HepG2 (cell line): ENCODE measurements at regions not wholly inside any gene's neighbourhood (a gene's known extent, or its start where the extent isn't known, plus 50 kb on each side); places are given as distances from the start of the nearest gene placed in this dataset.
A peak's percentile ranks its signal among the peaks of the same experiment; 100 is the strongest.

Experiments used
- ATAC-seq: fragments of 200-7000 bp; cut with Tn5 transposase; 3 replicates; pipeline ENCODE4 v1.9.1; 2020; ENCODE audit warnings: mild to moderate bottlenecking, moderate library complexity
- BruUV-seq: library from RNA; stranded (reverse); fragments of 400-500 nt; replicated peaks from 2 replicates; lab custom pipeline; 2021; lab: Mats Ljungman, UMichigan
- CTCF ChIA-PET: fragments of 300-600 bp; formaldehyde crosslinking; extraction: SDS; loops from one replicate; lab custom pipeline; 2021; ENCODE audit warnings: low total read pairs, inconsistent platforms, low intra/inter-chr PET ratio; lab: Yijun Ruan, JAX
- POLR2A ChIA-PET: fragments of 350-600 bp; sonication (Branson Sonifier 250); formaldehyde crosslinking; loops from one replicate; lab custom pipeline; 2020; ENCODE audit warnings: antibody characterized with exemption, inconsistent platforms; lab: Yijun Ruan, JAX
- DNase-seq: peaks from one replicate; pipeline ENCODE4 v3.0.0-alpha.2; 2015; ENCODE audit warnings: low spot score
- FAIRE-seq: peaks from 3 replicates; lab custom pipeline; 2011; peaks lifted over from hg19 to GRCh38; lab: Jason Lieb, UNC
- H2AFZ ChIP-seq: one replicate; pipeline ENCODE4 v1.6.1; 2011; ENCODE audit warnings: low read length, inconsistent platforms
- H3K27ac ChIP-seq: fragments of 300-600 bp; 3 replicates; pipeline ENCODE4 v1.8.0; 2011; ENCODE audit warnings: mixed run types, mild to moderate bottlenecking, mixed read lengths, low read length, inconsistent platforms; ENCODE audit not compliant: insufficient read depth; ENCODE audit errors: extremely low read length
- H3K27me3 ChIP-seq, 2 experiments: fragments of 200-600 bp in 1 of 2; 2 replicates in 1 of 2; 3 replicates in 1 of 2; pipeline versions ENCODE4 v1.6.0 to v1.8.0; 2011; ENCODE audit warnings: low read length in 2 of 2, mild to moderate bottlenecking in 2 of 2, moderate library complexity in 2 of 2, inconsistent platforms in 1 of 2; ENCODE audit not compliant: insufficient read depth in 2 of 2, control insufficient read depth in 1 of 2
- H3K36me3 ChIP-seq, 2 experiments: fragments of 200-600 bp in 1 of 2; replicated peaks in 1 of 2; 2 replicates in 1 of 2; 3 replicates in 1 of 2; pipeline versions ENCODE4 v1.5.1 to v1.8.0; 2011; ENCODE audit warnings: low read length in 2 of 2, inconsistent platforms in 1 of 2; ENCODE audit not compliant: insufficient read depth in 2 of 2, control insufficient read depth in 1 of 2
- H3K4me1 ChIP-seq: 2 replicates; pipeline ENCODE4 v1.5.1; 2012; ENCODE audit warnings: low read length, inconsistent platforms; ENCODE audit not compliant: insufficient read depth
- H3K4me2 ChIP-seq: 2 replicates; pipeline ENCODE4 v1.6.0; 2011; ENCODE audit warnings: low read depth, low read length, inconsistent platforms
- H3K4me3 ChIP-seq, 3 experiments: fragments of 200-600 bp in 1 of 3; sonication (generic), shearing (Covaris generic) in 1 of 3; replicated peaks in 1 of 3; 2 replicates each; pipeline ENCODE4 v1.5.1; 2011 to 2016; ENCODE audit warnings: low read length in 3 of 3, inconsistent platforms in 2 of 3, low read depth in 2 of 3, mild to moderate bottlenecking in 2 of 3, control low read depth in 1 of 3, mixed read lengths in 1 of 3; ENCODE audit not compliant: insufficient read depth in 1 of 3
- H3K79me2 ChIP-seq: one replicate; pipeline ENCODE4 v1.6.1; 2011; ENCODE audit warnings: low read length, inconsistent platforms; ENCODE audit not compliant: insufficient read depth
- H3K9ac ChIP-seq: 2 replicates; pipeline ENCODE4 v1.6.0; 2011; ENCODE audit warnings: mild to moderate bottlenecking, low read depth, low read length, inconsistent platforms; ENCODE audit not compliant: insufficient read depth
- H3K9me3 ChIP-seq: 2 replicates; pipeline ENCODE4 v1.5.1; 2012; ENCODE audit warnings: mild to moderate bottlenecking, low read length
- H4K20me1 ChIP-seq: 2 replicates; pipeline ENCODE4 v1.6.0; 2011; ENCODE audit warnings: inconsistent platforms, mild to moderate bottlenecking, low read length, moderate library complexity; ENCODE audit not compliant: insufficient read depth
- BRCA1 ChIP-seq: sonication (generic); formaldehyde crosslinking; IDR thresholded peaks from 2 replicates; pipeline ENCODE4 v1.4.0; 2020; ENCODE audit warnings: missing genetic modification reagents
- ETV5 ChIP-seq: IDR thresholded peaks from 2 replicates; pipeline ENCODE4 v1.6.1; 2018; ENCODE audit warnings: missing biosample characterization, missing genetic modification reagents, inconsistent platforms, borderline replicate concordance
- MAFG ChIP-seq: sonication (generic); formaldehyde crosslinking; IDR thresholded peaks from 2 replicates; pipeline ENCODE4 v1.5.1; 2020; ENCODE audit warnings: mild to moderate bottlenecking, missing genetic modification reagents
- NCOA2 ChIP-seq: sonication (generic); formaldehyde crosslinking; IDR thresholded peaks from 2 replicates; pipeline ENCODE4 v1.8.0; 2022; ENCODE audit warnings: inconsistent platforms
- SMAD3 ChIP-seq: sonication (generic); formaldehyde crosslinking; IDR thresholded peaks from 2 replicates; pipeline ENCODE4 v1.4.0; 2020; ENCODE audit warnings: missing genetic modification reagents
- ZBTB8A ChIP-seq: sonication (generic); formaldehyde crosslinking; IDR thresholded peaks from 2 replicates; pipeline ENCODE4 v1.4.0; 2020; ENCODE audit warnings: mild to moderate bottlenecking, low read depth, missing genetic modification reagents, borderline replicate concordance
- ZKSCAN1 ChIP-seq: fragments of 150-350 bp; IDR thresholded peaks from 2 replicates; pipeline ENCODE4 v1.6.1; 2014; ENCODE audit warnings: low read length
- ZNF557 ChIP-seq: sonication (generic); formaldehyde crosslinking; IDR thresholded peaks from 2 replicates; pipeline ENCODE4 v1.4.0; 2020; ENCODE audit warnings: missing genetic modification reagents
- ZNF563 ChIP-seq: sonication (generic); formaldehyde crosslinking; IDR thresholded peaks from 2 replicates; pipeline ENCODE4 v1.8.0; 2022; ENCODE audit warnings: mild to moderate bottlenecking, moderate library complexity, missing genetic modification reagents
- ZNF572 ChIP-seq: sonication (generic); formaldehyde crosslinking; IDR thresholded peaks from 2 replicates; pipeline ENCODE4 v1.5.1; 2020; ENCODE audit warnings: mild to moderate bottlenecking, missing genetic modification reagents
- ZNF607 ChIP-seq: sonication (generic); formaldehyde crosslinking; IDR thresholded peaks from 2 replicates; pipeline ENCODE4 v1.5.1; 2020; ENCODE audit warnings: missing genetic modification reagents, mild to moderate bottlenecking, borderline replicate concordance
- ZNF761 ChIP-seq: sonication (generic); formaldehyde crosslinking; conservative IDR thresholded peaks from 2 replicates; pipeline ENCODE4 v1.4.0; 2020; ENCODE audit warnings: mild to moderate bottlenecking, missing genetic modification reagents
- WGBS: methylation state at CpG from one replicate; pipeline ENCODE4 v1.1.6; 2017; ENCODE audit warnings: low lambda C conversion rate; 5-methylcytosine and 5-hydroxymethylcytosine counted together
- in situ Hi-C: cut with HindIII; loops from 2 replicates; pipeline ENCODE4 v1.10.0; 2017; ENCODE audit warnings: low pct_unique_long_range_greater_than_20kb; ENCODE audit not compliant: extremely low pct_ligation_motif_present
- intact Hi-C: fragments of 100-400 bp; cut with micrococcal nuclease; formaldehyde crosslinking; loops from one replicate; pipeline ENCODE4 v1.10.0; 2022; ENCODE audit not compliant: unreplicated experiment
- TF ChIP-seq, protein P1 (sequence below): sonication (generic); formaldehyde crosslinking; IDR thresholded peaks from 2 replicates; pipeline ENCODE4 v1.4.0; 2020; ENCODE audit warnings: mild to moderate bottlenecking, missing genetic modification reagents
- TF ChIP-seq, protein P2 (sequence below): sonication (generic); formaldehyde crosslinking; IDR thresholded peaks from 2 replicates; pipeline ENCODE4 v1.5.0; 2020; ENCODE audit warnings: mild to moderate bottlenecking, missing genetic modification reagents, borderline replicate concordance
- TF ChIP-seq, protein P3 (sequence below): sonication (generic); formaldehyde crosslinking; IDR thresholded peaks from 2 replicates; pipeline ENCODE4 v1.5.0; 2020; ENCODE audit warnings: mild to moderate bottlenecking, low read depth, missing genetic modification reagents, borderline replicate concordance
- TF ChIP-seq, protein P4 (sequence below): sonication (generic); formaldehyde crosslinking; IDR thresholded peaks from 2 replicates; pipeline ENCODE4 v1.4.0; 2020; ENCODE audit warnings: missing genetic modification reagents

DNA sequence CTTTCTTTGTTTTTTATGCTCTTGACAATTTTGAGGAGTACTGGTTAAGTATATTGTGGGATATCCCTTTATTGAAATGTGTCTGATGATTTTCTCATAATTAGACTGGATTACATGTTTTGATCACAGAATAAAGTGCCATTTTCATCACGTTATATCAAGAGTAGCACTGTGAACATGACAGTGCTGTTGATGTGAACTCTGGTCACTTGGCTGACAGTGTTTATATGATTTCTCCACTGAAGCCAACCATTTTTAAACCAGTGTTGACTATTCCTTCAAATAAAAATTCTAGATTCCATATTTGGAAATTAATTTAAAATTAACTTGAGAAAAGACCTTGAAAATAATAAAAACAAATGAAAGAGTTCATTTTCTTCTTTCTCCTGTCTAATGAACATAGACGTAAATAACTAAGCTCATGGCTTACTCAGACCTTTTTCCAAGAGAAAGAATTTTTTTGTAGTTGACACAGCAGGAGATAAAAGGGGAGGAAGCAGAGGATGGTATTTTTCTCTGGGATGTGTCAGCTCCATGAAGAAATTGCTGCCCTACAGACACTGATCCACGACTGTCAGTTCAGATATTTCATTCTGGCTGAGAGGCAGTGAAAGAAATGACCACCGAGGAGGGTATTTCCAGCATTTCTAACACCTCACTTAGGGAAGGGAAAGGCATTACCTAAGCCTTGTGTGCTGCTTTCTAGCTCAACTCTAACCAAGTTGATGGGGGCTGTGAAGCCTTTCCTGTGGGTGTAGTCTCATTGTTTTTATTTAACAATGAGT, 150.9 kb upstream of the ANK2 start:
- no peaks in the 10 kb centered on the region for H3K79me2 ChIP-seq
- H4K20me1 ChIP-seq, result no peaks in the 10 kb centered on the region
- POLR2A ChIA-PET, result no interaction called here
- TF ChIP-seq ZNF557 (CRISPR knock-in tag), result no peak
- TF ChIP-seq, protein P1, sequence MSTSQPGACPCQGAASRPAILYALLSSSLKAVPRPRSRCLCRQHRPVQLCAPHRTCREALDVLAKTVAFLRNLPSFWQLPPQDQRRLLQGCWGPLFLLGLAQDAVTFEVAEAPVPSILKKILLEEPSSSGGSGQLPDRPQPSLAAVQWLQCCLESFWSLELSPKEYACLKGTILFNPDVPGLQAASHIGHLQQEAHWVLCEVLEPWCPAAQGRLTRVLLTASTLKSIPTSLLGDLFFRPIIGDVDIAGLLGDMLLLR (CRISPR knock-in tag), result no peak
- TF ChIP-seq ZBTB8A (CRISPR knock-in tag), result no peak
- TF ChIP-seq ETV5 (CRISPR knock-in tag), result no peak
- no peak for TF ChIP-seq ZNF607
- no peak for TF ChIP-seq ZNF563 (CRISPR knock-in tag)
- no peak for TF ChIP-seq NCOA2 (CRISPR knock-in tag)
- TF ChIP-seq, protein P2, sequence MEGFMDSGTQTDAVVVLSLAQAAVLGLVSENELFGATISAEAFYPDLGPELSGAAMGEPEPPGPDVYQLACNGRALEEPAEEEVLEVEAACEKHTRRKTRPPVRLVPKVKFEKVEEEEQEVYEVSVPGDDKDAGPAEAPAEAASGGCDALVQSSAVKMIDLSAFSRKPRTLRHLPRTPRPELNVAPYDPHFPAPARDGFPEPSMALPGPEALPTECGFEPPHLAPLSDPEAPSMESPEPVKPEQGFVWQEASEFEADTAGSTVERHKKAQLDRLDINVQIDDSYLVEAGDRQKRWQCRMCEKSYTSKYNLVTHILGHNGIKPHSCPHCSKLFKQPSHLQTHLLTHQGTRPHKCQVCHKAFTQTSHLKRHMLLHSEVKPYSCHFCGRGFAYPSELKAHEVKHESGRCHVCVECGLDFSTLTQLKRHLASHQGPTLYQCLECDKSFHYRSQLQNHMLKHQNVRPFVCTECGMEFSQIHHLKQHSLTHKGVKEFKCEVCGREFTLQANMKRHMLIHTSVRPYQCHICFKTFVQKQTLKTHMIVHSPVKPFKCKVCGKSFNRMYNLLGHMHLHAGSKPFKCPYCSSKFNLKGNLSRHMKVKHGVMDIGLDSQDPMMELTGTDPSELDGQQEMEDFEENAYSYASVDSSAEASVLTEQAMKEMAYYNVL (CRISPR knock-in tag), result no peak
- TF ChIP-seq, protein P3, sequence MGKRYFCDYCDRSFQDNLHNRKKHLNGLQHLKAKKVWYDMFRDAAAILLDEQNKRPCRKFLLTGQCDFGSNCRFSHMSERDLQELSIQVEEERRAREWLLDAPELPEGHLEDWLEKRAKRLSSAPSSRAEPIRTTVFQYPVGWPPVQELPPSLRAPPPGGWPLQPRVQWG, result no peak
- TF ChIP-seq BRCA1 (CRISPR knock-in tag), result no peak
- TF ChIP-seq, protein P4, sequence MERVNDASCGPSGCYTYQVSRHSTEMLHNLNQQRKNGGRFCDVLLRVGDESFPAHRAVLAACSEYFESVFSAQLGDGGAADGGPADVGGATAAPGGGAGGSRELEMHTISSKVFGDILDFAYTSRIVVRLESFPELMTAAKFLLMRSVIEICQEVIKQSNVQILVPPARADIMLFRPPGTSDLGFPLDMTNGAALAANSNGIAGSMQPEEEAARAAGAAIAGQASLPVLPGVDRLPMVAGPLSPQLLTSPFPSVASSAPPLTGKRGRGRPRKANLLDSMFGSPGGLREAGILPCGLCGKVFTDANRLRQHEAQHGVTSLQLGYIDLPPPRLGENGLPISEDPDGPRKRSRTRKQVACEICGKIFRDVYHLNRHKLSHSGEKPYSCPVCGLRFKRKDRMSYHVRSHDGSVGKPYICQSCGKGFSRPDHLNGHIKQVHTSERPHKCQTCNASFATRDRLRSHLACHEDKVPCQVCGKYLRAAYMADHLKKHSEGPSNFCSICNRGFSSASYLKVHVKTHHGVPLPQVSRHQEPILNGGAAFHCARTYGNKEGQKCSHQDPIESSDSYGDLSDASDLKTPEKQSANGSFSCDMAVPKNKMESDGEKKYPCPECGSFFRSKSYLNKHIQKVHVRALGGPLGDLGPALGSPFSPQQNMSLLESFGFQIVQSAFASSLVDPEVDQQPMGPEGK (CRISPR knock-in tag), result no peak
- TF ChIP-seq SMAD3, result no peak
- TF ChIP-seq MAFG (CRISPR knock-in tag), result no peak
- no peak for TF ChIP-seq ZNF572 (CRISPR knock-in tag)
- TF ChIP-seq ZKSCAN1, result no peak
- no peak for TF ChIP-seq ZNF761 (CRISPR knock-in tag)
- TF ChIP-seq, all 625 proteins: peak for 0
- no peaks in the 10 kb centered on the region for H3K27me3 ChIP-seq
- CTCF ChIA-PET, result no interaction called here
- no TSS peak for BruUV-seq
- H3K27ac ChIP-seq, result no peak overlapping the region
- ATAC-seq (peak; percentile 59), FAIRE-seq (no peak), DNase-seq (peak; percentile 3)
- intact Hi-C loops, result no loop called here
- in situ Hi-C loops, result no loop called here
- no peak overlapping the region for H3K9ac ChIP-seq
- H3K4me2 ChIP-seq, result no peak overlapping the region
- H2AFZ ChIP-seq, result no peak overlapping the region
- no peak overlapping the region for H3K4me3 ChIP-seq
- 0% methylated on average over 4 of the region's 4 CpGs for WGBS
- H3K36me3 ChIP-seq, result no peaks in the 10 kb centered on the region
- H3K4me1 ChIP-seq, result peaks cover 31% of the 10 kb centered on the region
- no peaks in the 10 kb centered on the region for H3K9me3 ChIP-seq
